GM23338 (cell line): ENCODE measurements at regions not wholly inside any gene's neighbourhood (a gene's known extent, or its start where the extent isn't known, plus 50 kb on each side); places are given as distances from the start of the nearest gene placed in this dataset.

Experiments
- CTCF ChIP-seq, 2 experiments: fragments of 200-600 bp in 1 of 2; sonication (generic) in 1 of 2; conservative IDR thresholded peaks; 2 replicates each; pipeline versions ENCODE4 v1.5.1 to v1.6.1; 2016 to 2017; ENCODE audit warnings: antibody characterized with exemption in 2 of 2, low read depth in 2 of 2, mild to moderate bottlenecking in 2 of 2, moderate library complexity in 1 of 2
- ETS1 ChIP-seq: IDR thresholded peaks from 2 replicates; pipeline ENCODE4 v1.6.1; 2016; ENCODE audit warnings: antibody characterized with exemption
- EZH2phosphoT487 ChIP-seq: fragments of 200-600 bp; sonication (generic); IDR thresholded peaks from one replicate; pipeline ENCODE4 v1.8.1; 2018; ENCODE audit warnings: antibody characterized with exemption; ENCODE audit not compliant: unreplicated experiment
- JUNB ChIP-seq: IDR thresholded peaks from one replicate; pipeline ENCODE4 v1.6.1; 2016; ENCODE audit warnings: antibody characterized with exemption; ENCODE audit not compliant: unreplicated experiment
- NANOG ChIP-seq: IDR thresholded peaks from 2 replicates; pipeline ENCODE4 v1.6.1; 2016; ENCODE audit warnings: antibody characterized with exemption, borderline replicate concordance
- STAT1 ChIP-seq: IDR thresholded peaks from one replicate; pipeline ENCODE4 v1.6.1; 2016; ENCODE audit warnings: antibody characterized with exemption; ENCODE audit not compliant: unreplicated experiment
- ZNF114 ChIP-seq: fragments of 250-450 bp; sonication (Bioruptor Pico); IDR thresholded peaks from 2 replicates; pipeline ENCODE4 v1.5.0; 2020; ENCODE audit warnings: mild to moderate bottlenecking, moderate library complexity
- ZNF462 ChIP-seq: fragments of 250-450 bp; sonication (Bioruptor Pico); IDR thresholded peaks from 2 replicates; pipeline ENCODE4 v1.5.0; 2020; ENCODE audit warnings: mild to moderate bottlenecking, moderate library complexity

DNA sequence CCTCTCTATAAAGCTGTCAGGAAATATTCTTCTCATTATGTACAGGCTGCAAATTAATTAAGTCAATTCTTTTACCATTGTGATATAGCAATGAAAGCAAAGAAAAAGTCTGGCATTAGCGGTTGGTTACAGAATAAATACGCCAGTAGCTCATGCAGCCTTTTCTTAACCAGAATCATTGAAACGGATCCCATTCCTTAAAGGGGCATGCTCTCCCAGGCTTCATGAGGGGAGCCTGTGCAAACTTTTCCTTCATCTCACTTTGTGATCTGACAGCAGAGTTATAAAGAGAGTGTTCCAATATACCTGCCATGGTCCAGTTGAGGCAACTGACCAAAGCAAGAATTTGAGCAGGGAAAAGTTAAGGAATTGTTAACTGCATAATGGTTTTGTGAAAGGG, 337.7 kb downstream of the EMP1 start (continued):
- TF ChIP-seq ZNF462 (CRISPR knock-in tag): no peak
- no peak for TF ChIP-seq CTCF (conservative IDR thresholded peaks at IDR 0.05; ENCODE audit: low read depth in 2 of 2)
- no peak for TF ChIP-seq ETS1
- TF ChIP-seq EZH2phosphoT487: no peak
- TF ChIP-seq ZNF114: no peak
- TF ChIP-seq STAT1: no peak
- no peak for TF ChIP-seq NANOG
- TF ChIP-seq JUNB: no peak
